H9 (cell line): ENCODE measurements at regions not wholly inside any gene's neighbourhood (a gene's known extent, or its start where the extent isn't known, plus 50 kb on each side); places are given as distances from the start of the nearest gene placed in this dataset.

Source experiments
- DNase-seq: peaks from one replicate; pipeline ENCODE4 v3.0.0-alpha.2; 2017
- H2AFZ ChIP-seq: one replicate; pipeline ENCODE4 v1.6.1; 2013; ENCODE audit warnings: mild to moderate bottlenecking, low read length, control low read depth, moderate library complexity
- H2AK5ac ChIP-seq: 2 replicates; pipeline ENCODE4 v1.6.1; 2013; ENCODE audit warnings: low read length, control low read depth, mixed read lengths; ENCODE audit not compliant: insufficient read length
- H2BK120ac ChIP-seq: one replicate; pipeline ENCODE4 v1.6.1; 2013; ENCODE audit warnings: low read depth, mild to moderate bottlenecking, low read length, control low read depth, inconsistent platforms; ENCODE audit not compliant: poor library complexity, severe bottlenecking
- H2BK12ac ChIP-seq: 2 replicates; pipeline ENCODE4 v1.6.1; 2013; ENCODE audit warnings: low read length, control low read depth, mixed read lengths, low read depth; ENCODE audit not compliant: insufficient read length
- H2BK15ac ChIP-seq: 2 replicates; pipeline ENCODE4 v1.6.1; 2013; ENCODE audit warnings: low read depth, low read length, control low read depth
- H2BK20ac ChIP-seq: one replicate; pipeline ENCODE4 v1.6.1; 2013; ENCODE audit warnings: low read depth, mild to moderate bottlenecking, low read length, control low read depth, inconsistent platforms; ENCODE audit not compliant: poor library complexity, severe bottlenecking
- H2BK5ac ChIP-seq: 2 replicates; pipeline ENCODE4 v1.6.1; 2013; ENCODE audit warnings: low read length, control low read depth, mixed read lengths; ENCODE audit not compliant: insufficient read length
- H3K14ac ChIP-seq: 2 replicates; pipeline ENCODE4 v1.6.1; 2013; ENCODE audit warnings: low read length, control low read depth; ENCODE audit not compliant: insufficient read depth
- H3K18ac ChIP-seq: 2 replicates; pipeline ENCODE4 v1.6.1; 2013; ENCODE audit warnings: low read depth, mild to moderate bottlenecking, mixed read lengths, low read length, control low read depth; ENCODE audit not compliant: insufficient read length
- H3K23ac ChIP-seq: 2 replicates; pipeline ENCODE4 v1.6.1; 2013; ENCODE audit warnings: low read length, control low read depth, mixed read lengths, low read depth; ENCODE audit not compliant: insufficient read length
- H3K23me2 ChIP-seq: 2 replicates; pipeline ENCODE4 v1.6.1; 2013; ENCODE audit warnings: low read depth, mild to moderate bottlenecking, mixed read lengths, low read length, control low read depth; ENCODE audit not compliant: insufficient read length, poor library complexity, severe bottlenecking
- H3K27ac ChIP-seq: 2 replicates; pipeline ENCODE4 v1.5.1; 2013; ENCODE audit warnings: low read length, control low read depth, mixed read lengths, low read depth; ENCODE audit not compliant: insufficient read length
- H3K27me3 ChIP-seq: 2 replicates; pipeline ENCODE4 v1.6.1; 2013; ENCODE audit warnings: low read length, control low read depth, inconsistent platforms; ENCODE audit not compliant: insufficient read depth
- H3K4ac ChIP-seq: 2 replicates; pipeline ENCODE4 v1.6.1; 2013; ENCODE audit warnings: low read depth, mild to moderate bottlenecking, control low read depth, inconsistent platforms, low read length, moderate library complexity
- H3K4me1 ChIP-seq: 2 replicates; pipeline ENCODE4 v1.6.1; 2013; ENCODE audit warnings: low read length, control low read depth, inconsistent platforms; ENCODE audit not compliant: insufficient read depth
- H3K4me2 ChIP-seq: 2 replicates; pipeline ENCODE4 v1.6.1; 2013; ENCODE audit warnings: low read length, control low read depth, mixed read lengths; ENCODE audit not compliant: insufficient read length, insufficient read depth
- H3K56ac ChIP-seq: 2 replicates; pipeline ENCODE4 v1.6.1; 2013; ENCODE audit warnings: low read depth, mild to moderate bottlenecking, mixed read lengths, low read length, control low read depth; ENCODE audit not compliant: insufficient read length
- H3K79me1 ChIP-seq: 2 replicates; pipeline ENCODE4 v1.6.1; 2013; ENCODE audit warnings: low read depth, mild to moderate bottlenecking, moderate library complexity, low read length, control low read depth, inconsistent platforms; ENCODE audit not compliant: insufficient read depth, poor library complexity, severe bottlenecking
- H3K79me2 ChIP-seq: 2 replicates; pipeline ENCODE4 v1.6.1; 2013; ENCODE audit warnings: low read length, control low read depth, inconsistent platforms; ENCODE audit not compliant: insufficient read depth
- H3K9ac ChIP-seq: 2 replicates; pipeline ENCODE4 v1.6.1; 2013; ENCODE audit warnings: low read length, control low read depth, mixed read lengths; ENCODE audit not compliant: insufficient read length; ENCODE audit errors: extremely low read depth
- H3K9me3 ChIP-seq: one replicate; pipeline ENCODE4 v1.6.1; 2013; ENCODE audit warnings: low read depth, low read length, inconsistent platforms; ENCODE audit not compliant: control insufficient read depth
- H3T11ph ChIP-seq: one replicate; pipeline ENCODE4 v1.6.1; 2013; ENCODE audit warnings: mild to moderate bottlenecking, low read length, control low read depth, inconsistent platforms
- H4K20me1 ChIP-seq: one replicate; pipeline ENCODE4 v1.6.1; 2013; ENCODE audit not compliant: control insufficient read depth, insufficient read length, insufficient read depth
- H4K5ac ChIP-seq: 2 replicates; pipeline ENCODE4 v1.6.1; 2013; ENCODE audit warnings: low read depth, mild to moderate bottlenecking, mixed read lengths, low read length, control low read depth; ENCODE audit not compliant: insufficient read length
- H4K8ac ChIP-seq: replicated peaks from 2 replicates; pipeline ENCODE4 v1.6.1; 2013; ENCODE audit warnings: low read length, control low read depth, mixed read lengths, low read depth; ENCODE audit not compliant: insufficient read length
- H4K91ac ChIP-seq: 2 replicates; pipeline ENCODE4 v1.6.1; 2013; ENCODE audit warnings: low read depth, mild to moderate bottlenecking, moderate library complexity, mixed read lengths, low read length, control low read depth; ENCODE audit not compliant: insufficient read length
- H3K27ac Mint-ChIP-seq, 3 experiments: 2 replicates in 2 of 3; 3 replicates in 1 of 3; pipeline ENCODE4 v1.8.0; 2020 to 2021; ENCODE audit warnings: mixed read lengths in 3 of 3, mild to moderate bottlenecking in 1 of 3, moderate library complexity in 1 of 3
- H3K27me3 Mint-ChIP-seq: 2 replicates; pipeline ENCODE4 v1.8.0; 2021; ENCODE audit warnings: low read depth, mild to moderate bottlenecking, moderate library complexity, mixed read lengths
- H3K36me3 Mint-ChIP-seq, 3 experiments: 2 replicates in 2 of 3; 3 replicates in 1 of 3; pipeline ENCODE4 v1.8.0; 2020 to 2021; ENCODE audit warnings: low read depth in 3 of 3, mixed read lengths in 3 of 3; ENCODE audit not compliant: insufficient read depth in 1 of 3
- H3K4me1 Mint-ChIP-seq, 2 experiments: 2 replicates each; pipeline ENCODE4 v1.8.0; 2020; ENCODE audit warnings: mixed read lengths in 2 of 2
- H3K4me3 Mint-ChIP-seq, 2 experiments: 2 replicates in 1 of 2; 3 replicates in 1 of 2; pipeline ENCODE4 v1.8.0; 2020 to 2021; ENCODE audit warnings: mild to moderate bottlenecking in 2 of 2, mixed read lengths in 2 of 2, moderate library complexity in 1 of 2
- H3K9me3 Mint-ChIP-seq, 2 experiments: 2 replicates in 1 of 2; 3 replicates in 1 of 2; pipeline ENCODE4 v1.8.0; 2020; ENCODE audit warnings: mild to moderate bottlenecking in 2 of 2, mixed read lengths in 2 of 2, moderate library complexity in 1 of 2
- CTCF ChIP-seq: fragments of 200-600 bp; sonication (generic); conservative IDR thresholded peaks from 3 replicates; pipeline ENCODE4 v1.8.0; 2021; ENCODE audit warnings: antibody characterized with exemption, mild to moderate bottlenecking
- WGBS: extraction: QIAGEN DNeasy Blood & Tissue Kit; methylation state at CpG from one replicate; pipeline ENCODE4 v1.1.7; 2013; ENCODE audit warnings: missing lambda C conversion rate, low lambda C conversion rate, mixed read lengths; ENCODE audit not compliant: insufficient read length; ENCODE audit errors: extremely low coverage; 5-methylcytosine and 5-hydroxymethylcytosine counted together

- Histone ChIP-seq H3K79me2 (no peaks in the 10 kb centered on the region), H2BK12ac (no peak overlapping the region), H2BK15ac (no peak overlapping the region), H3K56ac (no peak overlapping the region), H3T11ph (no peak overlapping the region), H2BK5ac (no peak overlapping the region), H3K4me1 (no peaks in the 10 kb centered on the region), H4K20me1 (no peaks in the 10 kb centered on the region), H3K23ac (no peak overlapping the region), H3K4ac (no peak overlapping the region), H2BK120ac (no peak overlapping the region), H3K9me3 (no peaks in the 10 kb centered on the region), H3K79me1 (no peaks in the 10 kb centered on the region), H4K8ac (no peak overlapping the region), H3K23me2 (no peaks in the 10 kb centered on the region), H4K5ac (no peak overlapping the region), H2AK5ac (no peak overlapping the region), H4K91ac (no peak overlapping the region), H3K27ac (no peak overlapping the region), H3K18ac (no peak overlapping the region), H3K14ac (no peak overlapping the region; the same call in 1 of the 2 replicates), H3K9ac (no peak overlapping the region), H3K27me3 (no peaks in the 10 kb centered on the region), H2BK20ac (no peak overlapping the region), H3K4me2 (no peak overlapping the region), H2AFZ (no peak overlapping the region)
- DNase-seq = no peak
- Mint-ChIP-seq H3K4me3 (no peak overlapping the region), H3K27me3 (peaks cover 15% of the 10 kb centered on the region), H3K4me1 (peaks cover 20 to 22% of the 10 kb centered on the region in 2 experiments), H3K9me3 (no peaks in the 10 kb centered on the region), H3K36me3 (no peaks in the 10 kb centered on the region; a peak in 1 of 7 replicates), H3K27ac (peak overlapping the region in 1 of 3 experiments; percentile 58; a peak in 1 of 7 replicates)
- no CpG with 5 or more reads among the region's 10 CpGs for WGBS
- no peak for TF ChIP-seq CTCF
These were observed 977.8 kb downstream of the TBC1D22A start for GRCh38 chr22:47740109-47740805.
